ENCODE measurements at regions not wholly inside any gene's neighbourhood (a gene's known extent, or its start where the extent isn't known, plus 50 kb on each side); places are given as distances from the start of the nearest gene placed in this dataset.
A peak's percentile ranks its signal among the peaks of the same experiment; 100 is the strongest.

DNA sequence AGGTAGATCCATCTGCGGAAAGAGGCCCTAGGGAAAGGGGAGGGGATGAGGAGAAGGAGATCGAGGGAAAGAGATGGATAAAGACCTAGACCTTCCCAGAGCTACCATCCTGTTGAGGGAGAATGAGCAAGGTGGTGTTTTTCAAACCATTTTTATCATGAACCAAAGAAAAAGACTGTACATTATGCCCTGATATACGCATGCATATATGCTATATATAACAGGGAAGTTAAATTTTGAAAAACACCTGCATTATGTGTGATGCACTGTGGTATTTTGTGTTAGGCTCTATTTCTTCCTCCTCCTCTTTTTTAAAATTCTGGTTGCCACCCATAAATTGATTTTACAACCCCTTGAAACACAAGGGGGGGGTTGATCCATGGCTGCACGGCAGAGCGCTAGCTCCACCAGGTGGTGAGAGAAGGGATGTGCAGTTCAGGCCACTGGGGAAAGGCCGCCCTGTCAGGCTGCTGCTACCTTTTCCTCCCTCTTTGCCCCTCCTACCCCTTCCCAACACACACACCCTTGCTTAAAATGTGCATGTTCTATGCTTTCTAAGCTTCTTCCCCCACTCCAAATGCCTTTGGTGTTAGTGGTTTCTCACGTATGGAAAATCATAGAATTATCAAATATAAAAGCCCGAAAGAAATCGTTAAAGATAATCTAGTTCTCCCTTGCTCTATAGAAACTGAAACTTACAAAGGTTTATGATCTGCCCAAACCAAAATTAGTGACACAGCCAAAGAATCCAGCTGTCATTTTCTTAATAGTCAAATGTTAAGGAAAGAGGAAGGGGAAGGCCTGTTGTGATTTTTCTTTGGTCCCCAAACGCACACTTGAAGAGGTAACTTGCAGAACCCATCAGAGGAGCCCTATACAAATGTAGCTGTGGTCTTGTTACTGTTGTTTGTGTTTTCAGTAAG lies 262.0 kb upstream of the UMPS start:
- TF ChIP-seq EZH2 (IDR thresholded peaks at IDR 0.05; ENCODE audit: borderline replicate concordance, low read length) (no peak), CTCF (IDR thresholded peaks at IDR 0.05; ENCODE audit: low read length) (peak; percentile 98)
- no peaks in the 10 kb centered on the region for H3K36me3 ChIP-seq (ENCODE audit: insufficient read depth, low read length)
- H3K27ac ChIP-seq (ENCODE audit: low read depth, low read length, poor library complexity, severe bottlenecking), result no peak overlapping the region
- H3K79me2 ChIP-seq (ENCODE audit: insufficient read depth, low read length), result no peaks in the 10 kb centered on the region
- H3K9ac ChIP-seq (ENCODE audit: low read length), result no peak overlapping the region
- H3K4me3 ChIP-seq (ENCODE audit: low read depth, low read length, poor library complexity, severe bottlenecking), result no peak overlapping the region
- no peaks in the 10 kb centered on the region for H3K4me1 ChIP-seq (ENCODE audit: insufficient read depth, low read length, severe bottlenecking)
- H3K4me2 ChIP-seq (ENCODE audit: low read length), result no peak overlapping the region
- H3K9me2 ChIP-seq (ENCODE audit: low read depth, low read length), result no peaks in the 10 kb centered on the region
- no peaks in the 10 kb centered on the region for H3K27me3 ChIP-seq (ENCODE audit: insufficient read depth, low read length)
- H2AFZ ChIP-seq (ENCODE audit: low read length), result no peak overlapping the region
- H4K20me1 ChIP-seq (ENCODE audit: insufficient read depth, low read length), result no peaks in the 10 kb centered on the region
- no peaks in the 10 kb centered on the region for H3F3A ChIP-seq (ENCODE audit: insufficient read depth, low read length)
- no peaks in the 10 kb centered on the region for H3K9me3 ChIP-seq (ENCODE audit: low read length)

- H4K20me1 ChIP-seq (ENCODE audit: insufficient read depth, low read length), result no peaks in the 10 kb centered on the region
- H3K4me3 ChIP-seq (ENCODE audit: low read depth, low read length, poor library complexity, severe bottlenecking), result no peak overlapping the region
- H3K9ac ChIP-seq (ENCODE audit: low read length), result no peak overlapping the region
- no peak overlapping the region for H2AFZ ChIP-seq (ENCODE audit: low read length)
- H3K27me3 ChIP-seq (ENCODE audit: insufficient read depth, low read length), result no peaks in the 10 kb centered on the region
- H3K79me2 ChIP-seq (ENCODE audit: insufficient read depth, low read length), result no peaks in the 10 kb centered on the region
- H3K27ac ChIP-seq (ENCODE audit: low read depth, low read length, poor library complexity, severe bottlenecking), result no peak overlapping the region
- no peak overlapping the region for H3K4me2 ChIP-seq (ENCODE audit: low read length)
- H3K36me3 ChIP-seq (ENCODE audit: insufficient read depth, low read length), result no peaks in the 10 kb centered on the region
- no peaks in the 10 kb centered on the region for H3F3A ChIP-seq (ENCODE audit: insufficient read depth, low read length)
- no peaks in the 10 kb centered on the region for H3K9me3 ChIP-seq (ENCODE audit: low read length)
- TF ChIP-seq EZH2 (IDR thresholded peaks at IDR 0.05; ENCODE audit: borderline replicate concordance, low read length) (no peak), CTCF (IDR thresholded peaks at IDR 0.05; ENCODE audit: low read length) (no peak)
- no peaks in the 10 kb centered on the region for H3K4me1 ChIP-seq (ENCODE audit: insufficient read depth, low read length, severe bottlenecking)
- no peaks in the 10 kb centered on the region for H3K9me2 ChIP-seq (ENCODE audit: low read depth, low read length)
Measured at GRCh38 chr3:124469555-124469954, 260.7 kb upstream of the UMPS start.

- no peak overlapping the region for H3K4me2 ChIP-seq (ENCODE audit: low read length)
- no peak overlapping the region for H3K9ac ChIP-seq (ENCODE audit: low read length)
- H3K4me3 ChIP-seq (ENCODE audit: low read depth, low read length, poor library complexity, severe bottlenecking), result no peak overlapping the region
- no peaks in the 10 kb centered on the region for H3K9me3 ChIP-seq (ENCODE audit: low read length)
- no peaks in the 10 kb centered on the region for H3F3A ChIP-seq (ENCODE audit: insufficient read depth, low read length)
- no peaks in the 10 kb centered on the region for H3K4me1 ChIP-seq (ENCODE audit: insufficient read depth, low read length, severe bottlenecking)
- TF ChIP-seq EZH2 (IDR thresholded peaks at IDR 0.05; ENCODE audit: borderline replicate concordance, low read length), result no peak
- no peak for TF ChIP-seq CTCF (IDR thresholded peaks at IDR 0.05; ENCODE audit: low read length)
- no peaks in the 10 kb centered on the region for H3K36me3 ChIP-seq (ENCODE audit: insufficient read depth, low read length)
- H3K27ac ChIP-seq (ENCODE audit: low read depth, low read length, poor library complexity, severe bottlenecking), result no peak overlapping the region
- no peak overlapping the region for H2AFZ ChIP-seq (ENCODE audit: low read length)
- H4K20me1 ChIP-seq (ENCODE audit: insufficient read depth, low read length), result no peaks in the 10 kb centered on the region
- H3K27me3 ChIP-seq (ENCODE audit: insufficient read depth, low read length), result no peaks in the 10 kb centered on the region
- H3K9me2 ChIP-seq (ENCODE audit: low read depth, low read length), result no peaks in the 10 kb centered on the region
- H3K79me2 ChIP-seq (ENCODE audit: insufficient read depth, low read length), result no peaks in the 10 kb centered on the region
Measured at GRCh38 chr3:124478830-124479229, 251.4 kb upstream of the UMPS start.
